ENCODE measurements at regions not wholly inside any gene's neighbourhood (a gene's known extent, or its start where the extent isn't known, plus 50 kb on each side); places are given as distances from the start of the nearest gene placed in this dataset.
"Not testable (repeated sequence)": the region's sequence is repeated elsewhere in the genome, so short reads cannot be mapped to it uniquely, and the experiment has no call there.

GRCh38 chr6:137305691-137306090 lies 86.5 kb upstream of the IFNGR1 start:
- no peak for DNase-seq

DNA sequence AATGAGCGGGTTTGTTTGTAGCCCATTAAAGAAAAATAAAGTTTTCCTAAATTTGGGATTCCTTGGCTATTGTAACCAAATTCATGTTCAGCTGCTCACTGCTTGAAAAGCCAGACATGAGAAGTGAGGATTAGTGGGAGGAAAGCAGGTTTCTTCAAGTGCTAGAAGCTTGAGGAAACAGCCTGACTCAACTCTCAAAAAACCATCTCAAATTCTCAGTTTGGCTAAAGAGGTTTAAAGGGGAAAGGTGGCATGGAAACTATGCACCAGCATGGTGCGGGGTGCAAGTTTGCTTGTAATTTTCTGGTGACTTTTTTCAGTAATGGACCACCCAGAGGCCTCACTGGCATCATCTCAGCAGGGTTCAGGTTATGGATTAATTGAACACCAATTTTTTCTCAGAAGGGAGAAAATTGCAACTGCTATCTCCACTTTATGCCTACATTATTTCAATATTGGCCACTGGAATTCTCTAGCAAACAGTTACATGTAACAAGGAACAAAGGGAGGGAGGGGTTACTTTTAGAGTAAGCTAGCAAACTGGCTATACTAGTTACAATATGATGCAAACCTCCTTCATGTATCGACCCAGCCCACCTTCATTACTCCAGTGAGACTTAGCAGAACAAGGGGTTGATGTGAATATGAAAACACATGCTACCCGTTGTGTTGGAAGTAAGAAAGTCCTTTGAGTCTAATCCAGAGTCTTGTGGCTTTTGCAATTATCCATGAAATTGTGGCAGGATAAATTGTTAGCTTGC lies 85.0 kb upstream of the IFNGR1 start:
- DNase-seq = no peak

DNA sequence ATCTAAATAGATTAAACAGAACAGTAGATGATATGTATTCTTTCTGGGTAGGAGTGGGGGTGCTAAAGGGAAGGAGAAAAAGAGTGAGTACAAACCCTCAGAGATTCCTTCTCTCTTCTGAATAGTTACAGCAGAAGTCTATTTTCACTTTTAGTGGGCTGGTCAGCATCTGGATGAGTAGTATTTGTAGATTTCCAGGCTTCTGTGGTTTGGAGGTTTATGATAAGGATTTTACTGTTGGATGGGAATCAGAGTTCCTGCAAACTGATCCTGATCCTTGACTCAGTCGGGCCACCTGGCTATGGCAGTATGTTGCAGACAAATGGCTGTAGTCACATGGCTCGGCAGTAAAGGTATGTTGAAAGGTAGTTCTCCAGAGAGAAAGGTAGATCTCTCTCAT lies 84.3 kb upstream of the IFNGR1 start:
- no peak for DNase-seq

- DNase-seq = no peak
Measured at GRCh38 chr6:137299681-137300080, 80.5 kb upstream of the IFNGR1 start.

DNA sequence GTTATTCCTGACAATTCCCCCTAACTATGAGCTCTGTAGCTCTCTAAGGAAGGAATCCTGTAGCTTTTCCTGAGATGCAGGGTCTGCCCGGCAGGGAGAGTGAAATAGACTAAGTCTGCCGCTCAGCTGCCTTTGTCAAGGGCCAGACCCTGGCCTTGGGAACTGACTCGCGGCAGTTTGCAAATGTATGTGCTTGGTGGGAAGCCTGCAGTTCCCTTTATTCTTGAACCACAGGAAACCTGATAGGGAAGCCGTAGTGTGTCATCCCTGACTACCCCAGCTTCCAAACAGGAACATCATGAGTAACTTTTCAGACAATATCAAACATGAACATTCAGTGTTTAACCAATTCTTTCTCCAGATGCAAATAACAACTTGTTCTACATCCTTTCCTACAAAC lies 78.7 kb upstream of the IFNGR1 start:
- DNase-seq = peak; percentile 16

DNA sequence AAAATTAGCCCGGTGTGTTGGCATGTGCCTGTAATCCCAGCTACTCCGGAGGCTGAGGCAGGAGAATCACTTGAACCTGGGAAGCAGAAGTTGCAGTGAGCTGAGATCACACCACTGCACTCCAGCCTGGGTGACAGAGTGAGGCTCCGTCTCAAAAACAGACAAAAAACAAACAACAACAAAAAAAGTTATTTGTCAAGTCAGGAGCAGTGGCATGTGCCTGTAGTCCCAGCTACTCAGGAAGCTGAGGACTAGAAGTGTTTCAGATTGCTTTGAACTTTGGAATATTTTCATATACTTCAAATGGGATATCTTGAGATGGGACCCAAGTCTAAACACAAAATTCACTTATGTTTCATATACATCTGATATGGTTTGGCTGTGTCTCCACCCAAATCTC lies 73.1 kb upstream of the IFNGR1 start:
- DNase-seq = not testable (repeated sequence)

GRCh38 chr6:137291441-137291840 lies 72.3 kb upstream of the IFNGR1 start:
- no peak for DNase-seq

GRCh38 chr6:137290601-137291261 lies 71.5 kb upstream of the IFNGR1 start:
- no peak for DNase-seq

- no peak for DNase-seq
Measured at GRCh38 chr6:137286916-137287315, 67.7 kb upstream of the IFNGR1 start.

GRCh38 chr6:137286368-137286767 lies 67.2 kb upstream of the IFNGR1 start:
- no peak for DNase-seq

DNA sequence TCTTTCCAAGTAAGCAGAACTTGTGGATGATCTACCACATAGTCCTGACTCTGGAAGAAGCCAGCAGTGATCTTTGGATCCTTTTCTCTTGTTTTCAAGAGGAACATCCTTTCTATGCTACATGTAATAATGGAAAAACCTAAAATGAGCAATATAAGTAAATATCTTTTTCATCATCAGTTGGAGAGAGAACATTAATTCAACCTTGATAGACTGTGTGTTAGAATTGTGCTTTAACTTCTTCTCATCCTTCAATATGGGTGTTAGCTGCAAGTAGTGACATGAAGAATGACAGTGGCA lies 65.6 kb upstream of the IFNGR1 start:
- no peak for DNase-seq

- DNase-seq = no peak
Measured at GRCh38 chr6:137283940-137284810, 65.0 kb upstream of the IFNGR1 start.

- DNase-seq = no peak
Measured at GRCh38 chr6:137283080-137283479, 63.9 kb upstream of the IFNGR1 start.

- no peak for DNase-seq
Measured at GRCh38 chr6:137282254-137282653, 63.1 kb upstream of the IFNGR1 start.

DNA sequence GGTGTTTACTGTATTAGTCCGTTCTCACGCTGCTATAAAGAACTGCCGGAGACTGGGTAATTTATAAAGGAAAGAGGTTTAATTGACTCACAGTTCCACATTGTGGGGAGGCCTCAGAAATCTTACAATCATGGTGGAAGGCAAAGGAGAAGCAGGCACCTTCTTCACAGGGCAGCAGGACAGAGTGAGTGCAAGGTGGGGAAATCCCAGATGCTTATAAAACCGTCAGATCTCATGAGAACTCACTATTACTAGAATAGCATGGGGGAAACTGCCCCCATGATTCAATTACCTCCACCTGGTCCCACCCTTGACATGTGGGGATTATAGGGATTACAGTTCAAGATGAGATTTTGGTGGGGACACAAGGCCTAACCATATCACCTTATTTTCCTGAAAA lies 60.1 kb upstream of the IFNGR1 start:
- DNase-seq = not testable (repeated sequence)

GRCh38 chr6:137277971-137278637 lies 58.9 kb upstream of the IFNGR1 start:
- DNase-seq = no peak

DNA sequence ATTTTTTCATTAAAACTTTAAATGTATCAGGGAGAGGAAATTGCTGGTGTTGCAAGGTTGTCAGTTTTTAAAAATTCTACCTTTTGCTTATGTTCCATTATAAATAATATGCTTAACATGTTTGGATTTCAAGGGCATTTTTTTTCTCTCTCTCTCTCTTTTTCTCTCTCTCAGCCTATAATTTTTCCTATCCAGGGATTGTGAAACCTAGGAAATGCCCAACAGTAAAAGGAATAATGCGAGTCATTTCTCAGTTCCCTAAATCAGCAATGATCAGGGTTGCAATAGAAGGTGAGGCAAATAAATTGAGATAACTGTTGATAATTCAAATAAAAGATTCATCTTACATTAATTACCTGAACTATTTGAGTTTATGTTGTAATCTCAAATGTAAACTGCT lies 53.2 kb upstream of the IFNGR1 start:
- DNase-seq = no peak

DNA sequence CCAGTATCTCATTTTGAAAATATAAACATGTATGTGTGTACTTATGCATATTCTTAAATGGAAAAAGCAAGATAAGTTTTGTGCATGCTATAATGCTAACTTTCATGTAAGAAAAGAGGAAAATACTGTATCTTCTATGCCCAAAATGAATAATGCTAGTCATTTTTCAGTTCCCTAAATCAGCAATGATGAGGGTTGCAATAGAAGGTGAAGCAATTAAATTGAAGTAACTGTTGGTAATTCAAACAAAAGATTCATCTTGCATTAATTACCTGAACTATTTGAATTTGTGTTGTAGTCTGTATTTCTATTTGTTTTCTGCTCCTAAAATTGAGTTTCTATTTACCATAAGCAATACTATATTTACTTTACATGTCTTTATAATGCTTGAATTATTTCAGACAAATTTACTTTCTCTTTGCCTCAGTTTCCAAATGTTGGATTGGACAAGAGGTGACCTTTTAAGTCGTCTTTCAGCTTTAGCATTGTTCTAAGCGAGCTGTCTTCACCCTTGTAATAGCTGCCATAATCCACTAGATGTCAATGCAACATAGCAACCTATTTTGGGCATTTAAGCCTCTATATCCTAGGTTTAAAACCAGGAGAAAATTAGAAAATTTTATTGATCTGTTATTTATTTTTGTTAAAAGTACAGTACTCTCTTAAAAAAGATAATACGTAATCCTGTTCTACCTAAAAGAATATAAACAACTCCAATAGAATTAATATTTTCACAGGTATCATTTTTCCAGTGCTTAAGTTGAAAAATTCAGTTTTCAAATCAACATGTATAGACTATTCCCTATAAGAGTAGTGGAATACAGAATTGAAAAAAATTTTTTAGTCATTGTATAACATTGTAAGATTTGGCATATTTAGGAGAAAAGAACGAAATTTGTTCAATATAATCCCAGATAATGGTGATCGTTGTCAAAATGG lies 52.3 kb upstream of the IFNGR1 start:
- peak; percentile 38 for DNase-seq

DNA sequence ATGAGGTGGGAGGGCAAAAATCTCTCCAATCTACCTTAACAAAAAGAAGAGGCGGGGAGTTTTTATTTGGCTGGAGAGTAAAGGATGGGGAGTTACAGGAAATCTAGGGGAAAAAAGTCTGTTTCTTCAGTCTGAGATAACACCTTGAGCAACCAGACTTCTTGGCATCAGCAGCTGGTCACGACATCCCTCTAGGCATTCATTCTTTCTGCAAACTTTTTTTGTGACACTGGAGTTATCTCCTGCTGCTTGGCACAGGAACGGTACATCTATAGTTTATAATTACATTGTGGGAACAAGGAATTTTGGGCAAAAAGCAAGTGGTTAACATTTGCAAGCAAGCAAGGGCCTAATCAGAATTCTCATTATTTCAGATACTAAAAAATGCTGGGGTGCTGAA lies 50.6 kb upstream of the IFNGR1 start:
- DNase-seq = no peak

DNA sequence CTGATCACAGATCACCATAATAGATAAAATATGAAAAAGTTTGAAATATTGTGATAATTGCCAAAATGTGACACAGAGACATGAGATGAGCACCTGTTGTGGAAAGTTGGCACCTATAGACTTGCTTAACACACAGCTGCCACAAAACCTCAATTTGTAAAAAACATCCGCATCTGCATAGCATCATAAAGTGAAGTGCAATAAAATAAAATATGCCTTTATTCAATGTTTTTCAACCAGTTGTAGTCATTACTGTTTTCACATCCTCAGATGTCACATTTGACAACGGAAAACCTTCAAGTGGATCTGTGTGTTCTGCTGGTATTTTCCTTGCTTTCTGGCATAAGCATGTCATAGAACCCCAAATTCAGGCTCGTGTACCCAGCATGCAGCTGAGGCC lies 50.2 kb upstream of the IFNGR1 start:
- DNase-seq = no peak

Data from NCI-H146 (cell line).